ACHN (cell line): ENCODE measurements at regions not wholly inside any gene's neighbourhood (a gene's known extent, or its start where the extent isn't known, plus 50 kb on each side); places are given as distances from the start of the nearest gene placed in this dataset.
"Not testable (repeated sequence)": the region's sequence is repeated elsewhere in the genome, so short reads cannot be mapped to it uniquely, and the experiment has no call there.

Source experiments
- DNase-seq: peaks from one replicate; pipeline ENCODE4 v3.0.0-alpha.2; 2015
- in situ Hi-C: cut with HindIII; loops from 2 replicates; pipeline ENCODE4 v1.10.0; 2017; ENCODE audit warnings: low sequenced_read_pairs, low pct_ligation_motif_present, low pct_unique_long_range_greater_than_20kb

DNA sequence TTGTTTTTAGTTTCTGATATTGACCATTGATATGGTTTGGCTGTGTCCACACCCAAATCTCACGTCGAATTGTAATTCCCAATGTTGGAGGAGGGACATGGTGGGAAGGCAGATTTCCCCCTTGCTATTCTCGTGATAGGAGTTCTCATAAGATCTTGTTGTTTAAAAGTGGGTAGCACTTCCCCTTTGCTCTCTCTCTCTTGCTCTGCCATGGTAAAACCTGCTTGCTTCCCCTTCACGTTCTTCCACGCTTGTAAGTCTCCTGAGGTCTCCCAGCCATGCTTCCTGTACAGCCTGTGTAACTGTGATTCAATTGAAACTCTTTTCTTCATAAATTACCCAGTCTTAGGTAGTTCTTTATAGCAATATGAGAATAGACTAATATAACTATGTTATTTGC lies 203.6 kb upstream of the CHORDC1 start:
- no peak for DNase-seq
- in situ Hi-C loops = no loop called here

DNA sequence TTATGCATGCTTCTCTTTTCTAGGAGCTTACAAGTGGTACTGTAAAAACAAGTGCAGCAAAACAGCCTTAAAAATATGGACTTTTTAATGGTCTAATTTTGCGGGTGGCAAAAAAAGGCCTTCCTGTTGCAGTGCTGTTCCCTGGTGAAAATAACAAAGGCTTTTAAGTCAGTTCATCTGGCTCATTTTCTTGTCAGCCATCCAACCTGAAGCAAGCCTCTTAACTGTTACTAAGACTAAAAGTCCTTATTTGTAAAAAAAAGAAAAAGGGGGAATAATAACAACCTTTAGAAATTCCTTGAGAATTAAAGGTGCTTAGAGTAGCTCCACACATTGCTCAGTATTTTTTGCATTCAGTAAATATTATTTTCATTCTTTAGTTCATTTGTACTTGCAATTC lies 200.5 kb upstream of the CHORDC1 start:
- no peak for DNase-seq
- in situ Hi-C loops = no loop called here

DNA sequence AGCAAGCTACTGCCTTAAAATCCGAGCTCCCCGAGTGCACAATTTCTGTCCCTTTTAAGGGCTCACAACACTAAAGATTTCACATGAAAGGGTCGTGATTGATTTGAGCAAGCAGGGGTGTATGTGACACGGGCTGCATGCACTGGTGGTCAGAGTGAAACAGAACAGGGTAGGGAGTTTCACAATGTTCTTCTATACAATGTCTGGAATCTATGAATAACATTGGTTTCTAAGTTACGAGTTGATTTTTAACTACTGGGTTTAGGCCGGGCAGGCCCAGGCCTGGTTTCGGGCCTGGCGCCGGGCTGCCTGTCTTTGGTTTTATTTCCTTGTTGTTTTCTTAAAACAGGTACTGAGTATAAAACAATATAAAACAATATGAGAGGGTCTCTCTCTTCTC lies 199.9 kb upstream of the CHORDC1 start:
- DNase-seq, in situ Hi-C loops: not testable (repeated sequence)

DNA sequence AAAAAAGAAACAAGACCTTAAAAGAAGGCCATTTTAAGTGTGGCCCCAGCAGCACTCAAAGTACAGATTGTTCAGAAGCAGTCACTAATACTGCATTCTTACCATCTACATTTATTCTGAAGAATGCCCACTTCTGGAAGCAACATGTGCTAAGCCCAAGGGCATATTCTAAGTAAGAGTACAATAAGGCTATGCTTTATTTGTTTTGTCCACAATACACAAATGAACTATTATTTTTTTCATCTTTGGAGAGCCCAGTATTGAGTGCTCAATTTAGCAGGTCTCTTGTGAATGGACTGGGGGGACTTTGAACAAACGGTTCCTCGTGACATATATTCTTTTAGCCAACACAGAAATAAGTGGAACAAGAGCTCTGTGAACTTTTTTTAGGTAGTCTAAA lies 191.4 kb upstream of the CHORDC1 start:
- in situ Hi-C loops = no loop called here
- no peak for DNase-seq

DNA sequence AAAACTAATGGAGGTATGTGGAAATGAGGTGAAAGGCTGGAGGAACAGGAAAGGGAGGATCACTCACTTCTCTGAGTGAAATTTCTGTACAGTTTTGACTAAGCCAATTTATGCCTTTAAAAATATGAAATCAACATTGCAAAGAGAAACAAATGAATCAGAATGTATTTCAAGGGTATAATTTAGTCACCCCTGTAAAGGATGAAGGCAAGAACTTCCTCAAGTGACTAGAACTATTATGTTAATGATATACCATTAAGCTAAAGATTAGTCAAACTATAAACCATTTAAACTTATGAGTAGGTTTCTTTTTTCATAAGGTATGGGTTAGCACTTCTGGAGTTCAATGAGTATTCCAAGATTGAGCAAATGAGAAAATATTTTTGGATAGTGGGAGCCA lies 184.5 kb upstream of the CHORDC1 start:
- no peak for DNase-seq
- in situ Hi-C loops = no loop called here

DNA sequence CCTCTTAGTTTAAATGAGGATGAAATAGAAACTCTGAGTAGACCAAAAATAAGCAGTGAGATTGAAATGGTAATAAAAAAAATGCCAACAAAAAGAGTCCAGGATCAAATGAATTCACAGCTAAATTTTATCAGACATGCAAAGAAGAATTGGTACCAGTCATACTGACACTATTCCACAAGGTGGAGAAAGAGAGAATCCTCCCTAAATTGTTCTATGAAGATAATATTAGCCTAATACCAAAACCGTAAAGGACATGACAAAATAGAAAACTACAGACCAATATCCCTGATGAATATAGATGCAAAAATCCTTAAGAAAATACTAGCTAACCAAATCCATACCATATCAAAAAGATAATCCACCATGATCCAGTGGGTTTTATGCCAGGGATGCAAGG lies 169.8 kb upstream of the CHORDC1 start:
- in situ Hi-C loops = no loop called here

DNA sequence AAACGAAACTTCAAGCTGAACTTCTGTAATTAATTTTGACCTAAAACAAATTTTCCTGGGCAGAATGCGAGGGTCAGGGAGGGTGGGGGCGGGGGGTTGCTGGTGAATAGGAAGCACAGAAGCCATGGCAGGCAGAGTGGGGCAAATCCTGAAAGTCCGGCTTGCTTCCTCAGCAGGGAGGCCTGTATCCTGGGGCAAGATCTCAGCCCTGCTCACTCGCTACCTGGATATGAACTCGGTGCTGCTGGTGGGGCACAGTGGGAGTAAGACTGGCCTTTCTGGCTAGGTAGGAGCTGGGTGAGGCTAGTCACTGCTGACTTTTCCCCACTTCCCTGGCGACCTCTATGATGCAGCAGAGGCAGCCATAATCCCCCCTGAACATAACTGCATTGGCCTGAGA lies 168.9 kb upstream of the CHORDC1 start:
- in situ Hi-C loops = no loop called here
- no peak for DNase-seq

More for the DNA sequence above, 169.8 kb upstream of the CHORDC1 start:
- DNase-seq = no peak

DNA sequence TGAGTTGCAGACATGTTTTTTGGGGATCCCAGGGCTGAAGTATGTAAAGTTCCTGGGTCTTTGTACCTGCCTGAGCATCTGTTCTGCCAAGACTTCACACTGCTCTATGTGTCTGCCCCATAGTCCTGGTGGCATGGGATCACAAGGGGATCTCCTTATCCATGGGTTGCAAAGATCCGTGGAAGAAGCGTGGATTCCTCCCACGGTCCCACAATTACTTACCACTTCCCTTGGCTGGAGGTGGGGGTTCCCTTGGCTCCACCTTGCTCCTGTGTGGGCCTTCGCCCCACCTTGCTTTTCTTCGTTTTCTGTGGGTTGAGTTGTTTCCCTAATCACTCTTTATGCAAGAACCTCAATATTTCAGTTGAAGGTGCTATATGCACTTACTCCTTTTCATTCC lies 157.4 kb upstream of the CHORDC1 start:
- in situ Hi-C loops = no loop called here
- DNase-seq = no peak

DNA sequence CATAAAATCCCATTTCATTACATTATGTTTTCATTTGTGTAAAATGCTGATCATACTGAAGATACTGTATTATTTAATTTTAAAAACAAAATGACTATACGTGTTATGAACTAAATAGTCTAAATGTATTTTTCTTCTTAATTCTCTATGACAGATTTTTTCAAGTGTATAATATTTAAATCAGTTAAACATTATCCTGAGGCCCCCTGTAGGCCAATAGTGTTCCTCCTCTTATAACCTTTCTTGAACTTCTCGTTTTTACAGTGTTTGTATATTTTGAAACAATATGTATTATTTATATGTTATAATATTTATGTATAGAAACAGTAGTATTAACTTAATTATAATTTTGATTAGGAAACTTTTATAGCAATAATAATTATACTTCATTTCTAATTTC lies 151.1 kb upstream of the CHORDC1 start:
- DNase-seq = no peak
- in situ Hi-C loops = no loop called here

DNA sequence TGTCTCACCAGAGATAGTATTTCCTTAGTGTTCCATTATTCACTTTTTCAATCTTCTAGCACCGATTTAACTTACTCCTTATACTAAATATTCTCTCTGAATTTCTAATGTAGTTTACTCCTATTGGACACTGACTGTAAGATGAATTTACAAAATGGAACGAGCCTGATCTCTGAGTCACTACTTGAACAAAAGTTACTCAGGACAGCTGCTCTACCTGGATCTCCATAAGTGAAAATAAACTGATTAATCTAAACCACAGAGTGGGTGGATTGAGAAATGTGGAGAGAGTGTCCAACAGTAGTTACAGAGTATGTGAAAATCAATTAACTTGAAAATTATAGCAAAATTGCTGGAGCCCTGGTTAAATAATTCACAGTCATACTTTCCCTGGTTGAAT lies 141.7 kb upstream of the CHORDC1 start:
- in situ Hi-C loops = no loop called here
- DNase-seq = no peak

DNA sequence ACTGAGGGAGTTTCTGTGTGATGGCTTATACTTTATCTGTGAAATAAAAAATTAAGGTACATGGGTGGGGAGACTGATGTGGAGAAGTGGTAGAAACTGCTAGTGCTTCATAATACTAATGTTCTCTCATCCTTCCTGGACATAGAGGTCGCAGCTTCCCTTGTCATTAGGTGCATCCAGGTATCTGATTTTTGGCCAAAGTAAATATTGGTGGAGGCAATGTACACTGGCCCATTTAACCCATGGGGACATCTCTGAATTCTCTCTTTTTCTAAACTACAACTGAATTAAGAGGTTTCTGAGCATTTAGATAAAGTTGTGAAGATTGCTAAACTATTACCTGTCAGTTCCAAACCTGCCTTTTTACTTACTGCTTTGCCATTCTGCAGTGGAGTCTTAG lies 140.9 kb upstream of the CHORDC1 start:
- in situ Hi-C loops = no loop called here
- DNase-seq = no peak

DNA sequence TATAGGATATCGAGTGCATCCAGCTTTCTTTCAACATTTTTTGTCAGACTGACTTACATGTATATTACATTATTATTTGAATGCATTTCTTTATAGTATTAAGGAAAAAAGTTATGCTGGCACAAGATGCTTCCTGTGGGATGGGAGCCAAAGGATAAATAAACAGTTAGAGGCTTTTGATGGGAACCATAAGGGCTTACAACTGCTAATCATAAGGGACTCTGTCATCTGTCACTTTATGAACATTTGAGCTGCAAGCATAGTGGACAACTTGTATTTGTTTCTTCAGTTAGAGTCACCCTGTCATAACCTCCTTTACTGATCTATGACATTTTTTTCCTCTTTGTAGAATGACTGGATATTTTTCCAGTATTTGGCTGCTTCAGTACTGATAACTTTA lies 132.4 kb upstream of the CHORDC1 start:
- in situ Hi-C loops = no loop called here
- no peak for DNase-seq

DNA sequence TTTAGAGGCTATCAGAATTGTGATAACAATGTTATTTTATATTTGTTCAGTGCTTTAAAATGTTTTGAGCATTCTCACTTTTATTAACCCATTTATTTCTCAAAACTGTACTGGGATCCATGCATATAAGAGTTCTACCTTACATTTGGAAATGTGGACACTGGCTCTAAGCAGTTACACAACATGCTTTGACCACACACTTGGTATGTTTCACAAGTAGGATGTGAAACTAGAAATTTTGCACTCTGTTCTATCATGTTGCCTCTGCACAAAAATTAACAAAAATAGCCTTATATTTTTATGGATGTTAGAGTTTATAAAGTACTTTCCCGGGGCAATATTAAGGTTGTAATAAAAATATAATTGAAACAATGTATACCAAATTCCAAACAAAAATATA lies 126.9 kb upstream of the CHORDC1 start:
- DNase-seq = no peak
- in situ Hi-C loops = no loop called here

DNA sequence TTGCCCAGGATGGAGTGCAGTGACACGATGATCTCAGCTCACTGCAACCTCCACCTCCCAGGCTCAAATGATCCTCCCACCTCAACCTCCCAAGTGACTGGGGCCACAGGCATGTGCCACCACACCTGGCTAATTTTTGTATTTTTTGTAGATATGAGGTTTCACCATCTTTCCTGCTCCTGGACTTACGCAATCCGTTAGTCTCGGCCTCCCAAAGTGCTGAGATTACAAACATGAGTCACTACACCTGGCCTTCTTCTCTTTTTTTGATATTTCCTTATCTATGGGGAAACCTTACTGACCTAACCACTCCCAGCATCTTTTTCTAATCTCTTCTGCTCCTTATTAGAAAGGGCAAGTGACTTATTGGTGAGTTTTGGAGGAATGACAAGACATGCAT lies 121.7 kb upstream of the CHORDC1 start:
- in situ Hi-C loops = no loop called here
- no peak for DNase-seq

DNA sequence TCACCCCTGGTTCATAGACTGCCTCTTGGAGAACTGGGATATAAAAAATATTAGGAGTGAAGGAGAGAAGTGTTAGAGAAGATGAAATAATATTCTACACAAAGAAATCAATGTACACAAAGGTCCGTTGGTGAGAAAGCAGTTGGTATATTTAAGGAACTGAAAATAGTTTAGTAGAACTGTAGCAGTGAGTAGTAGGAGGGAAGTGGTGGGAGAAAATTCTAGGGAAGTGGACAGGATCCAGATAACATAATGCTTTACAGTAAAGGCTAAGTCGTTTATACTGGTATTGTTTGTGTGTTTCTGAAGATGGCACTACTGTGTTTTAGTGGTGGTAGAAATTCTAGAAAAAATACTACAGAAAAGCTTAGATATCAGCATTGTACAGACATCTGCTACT lies 120.8 kb upstream of the CHORDC1 start:
- in situ Hi-C loops = no loop called here
- DNase-seq = no peak

DNA sequence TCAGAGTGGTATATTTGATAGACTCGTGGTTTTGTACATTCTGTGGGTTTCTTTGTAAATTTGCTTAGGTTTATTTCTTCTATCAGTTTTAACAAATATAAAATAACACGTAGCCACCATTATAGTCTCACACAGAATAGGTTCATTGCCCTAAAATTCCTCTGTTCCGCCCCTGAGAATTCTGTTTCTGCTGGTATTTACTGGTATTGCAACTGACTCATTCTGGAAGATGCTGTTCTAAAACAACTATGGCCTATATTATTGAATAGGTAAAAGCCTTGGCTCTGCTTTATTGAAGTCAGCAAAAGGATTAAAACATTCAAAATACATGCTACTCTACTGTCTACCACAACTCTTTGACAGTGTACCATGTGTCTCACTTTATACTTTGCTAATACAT lies 119.1 kb upstream of the CHORDC1 start:
- no peak for DNase-seq

DNA sequence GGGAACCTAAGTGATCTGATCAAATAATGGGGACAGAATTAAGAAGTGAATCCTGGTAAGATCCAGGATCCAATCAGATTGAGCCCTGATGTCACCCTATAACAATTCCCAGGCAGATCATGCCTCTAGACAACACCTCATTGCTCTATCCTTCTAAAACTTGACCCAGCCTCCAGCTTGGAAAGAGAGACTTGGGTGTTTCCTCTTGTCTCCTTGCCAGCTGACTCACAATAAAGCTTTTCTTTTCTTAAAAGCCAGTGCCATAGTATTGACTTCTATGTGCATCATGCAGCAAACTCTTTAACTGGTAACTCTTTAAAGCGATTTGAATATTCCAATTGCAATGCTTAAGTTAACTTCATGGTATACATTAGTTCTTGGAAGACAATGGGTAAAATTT lies 109.6 kb upstream of the CHORDC1 start:
- no peak for DNase-seq
- in situ Hi-C loops = no loop called here

More for the DNA sequence above, 119.1 kb upstream of the CHORDC1 start:
- in situ Hi-C loops = no loop called here

DNA sequence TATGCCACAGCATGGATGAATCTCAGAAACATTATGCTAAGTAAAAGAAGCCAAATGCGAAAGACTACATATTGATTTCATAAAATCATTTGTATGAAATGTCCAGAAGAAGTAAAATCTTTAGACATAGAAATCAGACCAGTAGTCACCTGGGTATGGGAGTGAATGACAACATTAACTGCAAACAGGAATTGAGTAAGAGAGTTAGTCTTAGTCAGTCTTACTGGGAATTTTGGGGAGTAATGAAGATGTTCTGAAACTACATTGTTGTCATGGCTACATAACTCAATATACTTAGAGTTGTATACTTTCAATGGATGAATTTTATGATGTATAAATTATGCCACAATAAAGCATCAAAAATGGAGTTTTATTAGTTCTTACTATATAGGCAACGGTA lies 107.8 kb upstream of the CHORDC1 start:
- in situ Hi-C loops = no loop called here
- DNase-seq = no peak

DNA sequence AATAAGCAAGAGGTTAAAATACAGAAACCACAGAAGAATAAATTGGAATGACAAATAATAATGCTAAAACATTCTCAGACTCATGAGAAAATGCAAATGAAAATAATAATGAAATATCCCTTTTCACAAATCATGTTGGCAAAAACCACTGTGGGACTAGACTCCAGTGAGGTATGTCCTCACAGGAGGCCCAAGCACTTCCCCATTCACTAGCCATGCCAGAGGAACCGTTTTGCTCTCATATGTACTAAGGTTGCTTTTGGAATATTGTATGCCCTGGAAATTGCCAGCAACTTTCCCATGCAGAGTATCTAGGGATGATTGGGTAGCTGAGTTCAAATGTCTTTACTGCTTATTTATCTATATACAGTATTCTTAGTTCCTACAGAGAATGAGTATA lies 106.2 kb upstream of the CHORDC1 start:
- in situ Hi-C loops = no loop called here
- no peak for DNase-seq

DNA sequence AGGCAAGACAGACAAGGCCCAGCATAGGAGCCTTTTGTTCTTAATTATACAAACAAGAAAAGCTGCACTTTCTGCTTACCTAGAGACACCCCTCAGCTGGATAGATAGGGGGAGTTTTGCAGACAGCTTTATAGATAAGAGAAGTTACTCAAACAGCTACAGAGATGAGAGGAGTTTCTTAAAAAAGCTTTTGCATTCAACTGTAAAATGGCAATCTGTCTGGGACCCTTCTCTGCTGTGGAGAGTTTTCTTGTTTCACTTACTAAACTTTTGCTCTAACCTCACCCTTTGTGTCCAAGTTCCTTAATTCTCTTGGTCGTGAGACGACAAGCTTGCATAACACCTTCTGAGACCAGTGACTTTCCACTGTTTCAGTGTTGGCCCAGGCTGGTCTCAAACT lies 103.8 kb upstream of the CHORDC1 start:
- in situ Hi-C loops = no loop called here
- DNase-seq = no peak

DNA sequence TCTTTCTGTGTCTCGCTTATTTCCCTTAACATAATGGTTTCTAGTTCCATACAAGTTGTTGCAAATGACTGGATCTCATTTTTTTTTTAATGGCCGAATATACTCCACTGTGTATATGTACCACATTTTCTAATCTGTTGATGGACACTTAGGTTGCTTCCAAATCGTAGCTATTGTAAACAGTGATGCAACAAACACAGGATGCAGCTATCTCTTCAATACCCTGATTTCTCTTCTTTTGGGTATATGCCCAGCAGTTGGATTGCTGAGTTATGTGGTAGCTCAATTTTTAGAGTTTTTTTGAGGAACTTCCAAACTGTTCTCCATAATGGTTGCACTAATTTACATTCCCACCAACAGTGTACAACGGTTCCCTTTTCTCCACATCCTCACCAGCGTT lies 100.4 kb upstream of the CHORDC1 start:
- DNase-seq = no peak
- in situ Hi-C loops = no loop called here

DNA sequence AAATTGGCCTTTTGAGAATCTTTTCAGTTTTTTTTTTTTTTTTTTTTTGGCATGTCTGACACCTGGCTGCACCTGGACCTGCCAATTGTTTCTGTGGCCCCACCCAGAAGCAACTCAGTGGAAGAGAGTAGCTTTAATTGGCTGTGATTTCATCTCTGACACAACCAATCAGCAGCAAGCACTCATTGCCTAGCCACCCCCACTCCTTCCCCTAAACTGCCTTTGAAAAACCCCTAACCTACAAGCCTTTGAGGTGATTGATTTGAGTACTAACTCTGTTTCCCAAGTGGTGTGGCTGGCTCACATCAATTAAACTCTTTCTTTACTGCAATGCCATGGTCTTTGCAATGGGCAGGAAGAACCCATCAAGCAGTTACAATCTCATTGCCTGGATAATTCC lies 98.2 kb upstream of the CHORDC1 start:
- in situ Hi-C loops = no loop called here
- no peak for DNase-seq
